ENCODE measurements at regions not wholly inside any gene's neighbourhood (a gene's known extent, or its start where the extent isn't known, plus 50 kb on each side); places are given as distances from the start of the nearest gene placed in this dataset.

DNA sequence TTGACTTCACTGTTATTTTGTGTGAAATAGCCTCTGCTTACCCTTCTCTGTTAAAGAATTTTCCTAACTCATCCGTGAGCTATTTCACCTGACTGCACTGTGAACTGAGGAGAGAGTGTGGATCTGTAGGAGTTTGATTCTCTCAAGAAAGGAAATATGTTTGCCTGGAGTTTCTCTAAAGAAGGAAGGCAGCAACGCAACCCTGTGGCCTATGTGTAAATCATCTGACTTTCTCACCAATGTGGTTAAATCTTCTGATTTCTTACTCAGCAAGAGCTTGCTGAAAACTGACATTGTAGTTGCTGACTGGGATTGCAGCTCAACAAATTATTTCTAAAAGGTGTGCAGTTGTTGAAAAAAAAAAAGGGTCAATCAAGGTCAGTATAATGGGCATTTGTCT lies 153.9 kb upstream of the PELI1 start:
- WGBS, 2 experiments (ENCODE audit: insufficient coverage in 2 of 2): 83 to 100% methylated on average over 1 to 2 of the region's 2 CpGs
- H3K4me1 ChIP-seq (ENCODE audit: control insufficient read depth, insufficient read depth, low read length, poor library complexity, severe bottlenecking): no peaks in the 10 kb centered on the region
- H3K27ac ChIP-seq (ENCODE audit: low read depth, low read length, severe bottlenecking): no peak overlapping the region

DNA sequence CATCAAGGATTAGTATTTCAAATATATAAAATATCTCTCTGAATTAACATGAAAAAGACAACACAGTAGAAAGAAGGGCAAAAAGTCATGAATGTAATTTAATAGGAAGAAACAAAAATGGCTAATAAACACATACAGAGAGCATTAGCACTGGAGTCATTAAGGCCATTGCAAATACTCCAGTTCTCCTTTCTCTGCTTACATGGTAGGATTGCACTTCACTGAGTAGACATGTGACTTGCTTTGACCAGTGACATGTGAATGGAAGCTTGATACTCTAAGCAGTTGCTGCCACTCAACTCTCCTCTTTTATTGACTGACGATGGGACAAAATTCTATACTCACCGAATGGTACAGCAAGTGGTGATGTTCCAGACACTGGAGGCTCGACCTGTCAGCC lies 153.9 kb upstream of the LGALSL start:
- Histone ChIP-seq H3K27ac (ENCODE audit: low read depth, low read length, severe bottlenecking) (no peak overlapping the region), H3K4me1 (ENCODE audit: control insufficient read depth, insufficient read depth, low read length, poor library complexity, severe bottlenecking) (no peaks in the 10 kb centered on the region), H3K4me3 (ENCODE audit: extremely low read depth, insufficient read depth, low read length, poor library complexity, severe bottlenecking) (no peak overlapping the region), H3K36me3 (ENCODE audit: control insufficient read depth, insufficient read depth, low read length) (no peaks in the 10 kb centered on the region), H3K9me3 (ENCODE audit: control insufficient read depth, low read length) (no peaks in the 10 kb centered on the region)
- no CpG with 5 or more reads among the region's 3 CpGs for WGBS, 2 experiments (ENCODE audit: insufficient coverage in 2 of 2)

More for the DNA sequence above, 153.9 kb upstream of the PELI1 start:
- Histone ChIP-seq H3K4me3 (ENCODE audit: extremely low read depth, insufficient read depth, low read length, poor library complexity, severe bottlenecking) (no peak overlapping the region), H3K9me3 (ENCODE audit: control insufficient read depth, low read length) (no peaks in the 10 kb centered on the region), H3K36me3 (ENCODE audit: control insufficient read depth, insufficient read depth, low read length) (no peaks in the 10 kb centered on the region)

DNA sequence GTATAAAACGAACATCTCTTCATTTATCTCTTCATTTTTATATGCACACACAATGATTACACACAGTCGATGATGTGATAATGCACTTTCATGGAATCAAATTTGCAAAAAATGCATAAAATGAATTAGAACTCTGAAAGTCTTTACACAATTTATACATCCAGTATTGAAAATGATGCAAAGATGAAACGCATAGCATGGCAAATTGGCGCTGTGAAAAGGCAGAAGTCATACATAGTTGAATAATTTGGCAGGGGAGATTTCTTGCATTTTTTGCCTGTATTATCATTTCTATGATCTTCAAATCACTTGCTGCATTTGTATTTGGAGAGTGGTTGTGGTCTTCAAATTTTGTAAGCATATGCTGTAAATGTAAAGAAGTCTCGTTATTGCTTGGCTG lies 150.7 kb upstream of the LGALSL start:
- H3K27ac ChIP-seq (ENCODE audit: low read depth, low read length, severe bottlenecking): no peak overlapping the region
- WGBS, 2 experiments (ENCODE audit: insufficient coverage in 2 of 2): 100% methylated on average over 1 of the region's 5 CpGs
- H3K4me1 ChIP-seq (ENCODE audit: control insufficient read depth, insufficient read depth, low read length, poor library complexity, severe bottlenecking): no peaks in the 10 kb centered on the region
- H3K4me3 ChIP-seq (ENCODE audit: extremely low read depth, insufficient read depth, low read length, poor library complexity, severe bottlenecking): no peak overlapping the region
- H3K9me3 ChIP-seq (ENCODE audit: control insufficient read depth, low read length): no peaks in the 10 kb centered on the region
- H3K36me3 ChIP-seq (ENCODE audit: control insufficient read depth, insufficient read depth, low read length): no peaks in the 10 kb centered on the region

DNA sequence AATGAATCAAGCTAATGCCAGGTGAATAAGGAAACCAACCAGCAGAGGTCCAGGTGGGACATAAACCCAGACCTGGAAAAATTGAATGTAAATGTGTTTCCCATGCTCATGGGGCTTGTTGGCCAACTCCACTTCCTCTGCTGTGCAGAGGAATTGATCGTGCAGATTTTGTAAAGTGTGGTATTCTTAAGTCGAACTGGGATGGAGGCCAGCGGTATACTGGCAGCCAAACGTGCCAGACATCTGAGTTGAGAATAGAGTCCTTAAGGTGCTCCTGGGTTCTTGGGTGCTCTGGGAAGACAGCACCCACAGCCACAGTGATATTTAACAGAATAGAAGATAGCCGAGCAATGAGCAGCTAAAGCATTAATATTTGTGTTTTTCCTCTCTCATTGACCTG lies 146.5 kb upstream of the LGALSL start:
- Histone ChIP-seq H3K9me3 (ENCODE audit: control insufficient read depth, low read length) (no peaks in the 10 kb centered on the region), H3K4me3 (ENCODE audit: extremely low read depth, insufficient read depth, low read length, poor library complexity, severe bottlenecking) (no peak overlapping the region), H3K4me1 (ENCODE audit: control insufficient read depth, insufficient read depth, low read length, poor library complexity, severe bottlenecking) (peaks cover 7% of the 10 kb centered on the region), H3K36me3 (ENCODE audit: control insufficient read depth, insufficient read depth, low read length) (no peaks in the 10 kb centered on the region), H3K27ac (ENCODE audit: low read depth, low read length, severe bottlenecking) (no peak overlapping the region)
- WGBS, 2 experiments (ENCODE audit: insufficient coverage in 2 of 2): 91 to 92% methylated on average over 4 of the region's 5 CpGs

DNA sequence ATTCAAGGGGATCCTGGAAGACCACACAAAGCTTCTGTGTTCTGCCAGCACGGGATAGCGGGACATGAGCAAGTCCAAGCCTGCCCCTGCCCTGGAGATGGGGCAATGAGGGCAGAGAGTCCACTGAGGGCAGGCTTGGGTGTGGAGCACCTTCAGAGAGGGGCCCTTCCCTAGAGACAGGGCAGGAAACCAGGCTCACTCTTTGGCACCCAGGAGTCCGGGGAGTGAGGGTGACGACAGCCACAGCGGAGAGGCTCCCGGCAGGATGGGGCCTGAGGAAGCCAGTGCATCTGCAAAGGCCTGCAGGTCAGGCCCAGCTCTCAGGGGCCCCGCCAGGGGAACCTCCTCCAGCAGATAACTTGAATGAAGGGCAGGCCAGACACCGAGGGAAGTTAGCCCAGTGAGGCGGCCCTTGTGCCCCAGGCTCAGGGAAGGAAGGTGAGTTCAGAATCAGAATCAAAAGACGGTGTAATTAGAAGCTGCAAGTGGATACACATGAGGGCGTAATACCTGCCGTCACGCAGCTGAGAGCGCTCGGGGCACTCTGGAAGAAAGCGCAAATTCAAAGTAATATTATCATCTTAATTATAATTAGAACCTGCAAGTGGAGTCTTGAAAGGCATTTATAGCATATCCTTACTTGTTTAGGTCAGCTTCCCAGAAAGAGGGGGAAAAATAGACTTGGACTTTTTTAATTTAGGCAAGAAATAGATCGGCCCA lies 142.6 kb upstream of the LGALSL start:
- WGBS, 2 experiments (ENCODE audit: insufficient coverage in 2 of 2): 86 to 87% methylated on average over 10 of the region's 17 CpGs
- no peak overlapping the region for H3K4me3 ChIP-seq (ENCODE audit: extremely low read depth, insufficient read depth, low read length, poor library complexity, severe bottlenecking)
- H3K4me1 ChIP-seq (ENCODE audit: control insufficient read depth, insufficient read depth, low read length, poor library complexity, severe bottlenecking): peaks cover 8% of the 10 kb centered on the region
- H3K36me3 ChIP-seq (ENCODE audit: control insufficient read depth, insufficient read depth, low read length): no peaks in the 10 kb centered on the region
- H3K9me3 ChIP-seq (ENCODE audit: control insufficient read depth, low read length): no peaks in the 10 kb centered on the region
- H3K27ac ChIP-seq (ENCODE audit: low read depth, low read length, severe bottlenecking): peak overlapping the region; percentile 92

DNA sequence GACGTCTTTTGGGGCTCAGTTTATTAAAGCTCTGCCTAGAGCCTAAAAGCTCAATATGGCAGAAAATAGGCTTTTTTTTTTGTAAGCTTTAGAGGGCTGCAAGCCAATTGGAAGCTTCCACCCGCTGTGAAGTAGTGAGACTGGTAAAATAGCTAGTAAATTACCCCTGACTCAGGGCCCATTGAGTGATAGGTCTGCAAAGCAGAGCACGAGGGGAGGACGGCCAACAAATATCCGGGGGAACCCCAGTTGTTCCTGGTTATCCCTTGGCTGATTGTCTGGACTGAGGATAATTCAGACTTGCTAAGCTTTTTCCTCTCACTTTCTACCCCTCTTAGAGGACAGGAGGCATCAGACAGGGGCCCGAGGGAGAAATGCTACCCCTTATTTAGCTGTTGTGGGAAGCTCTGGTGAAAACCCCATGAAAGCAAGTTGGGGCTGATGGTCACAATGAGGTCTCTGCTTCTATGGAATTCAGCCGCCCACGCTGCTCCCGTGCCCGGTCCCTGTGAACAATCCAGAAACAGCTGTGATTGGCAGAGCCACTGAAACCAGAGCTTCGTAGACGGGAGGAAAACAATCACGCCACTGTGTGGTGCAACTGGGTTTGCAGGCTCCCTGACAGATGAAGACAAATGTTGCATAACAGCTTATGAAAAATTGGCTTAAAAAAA lies 141.9 kb upstream of the LGALSL start:
- H3K4me3 ChIP-seq (ENCODE audit: extremely low read depth, insufficient read depth, low read length, poor library complexity, severe bottlenecking): no peak overlapping the region
- H3K9me3 ChIP-seq (ENCODE audit: control insufficient read depth, low read length): no peaks in the 10 kb centered on the region
- no peaks in the 10 kb centered on the region for H3K36me3 ChIP-seq (ENCODE audit: control insufficient read depth, insufficient read depth, low read length)
- H3K27ac ChIP-seq (ENCODE audit: low read depth, low read length, severe bottlenecking): peak overlapping the region; percentile 92
- peaks cover 8% of the 10 kb centered on the region for H3K4me1 ChIP-seq (ENCODE audit: control insufficient read depth, insufficient read depth, low read length, poor library complexity, severe bottlenecking)
- WGBS, 2 experiments (ENCODE audit: insufficient coverage in 2 of 2): 39 to 43% methylated on average over 12 of the region's 13 CpGs

DNA sequence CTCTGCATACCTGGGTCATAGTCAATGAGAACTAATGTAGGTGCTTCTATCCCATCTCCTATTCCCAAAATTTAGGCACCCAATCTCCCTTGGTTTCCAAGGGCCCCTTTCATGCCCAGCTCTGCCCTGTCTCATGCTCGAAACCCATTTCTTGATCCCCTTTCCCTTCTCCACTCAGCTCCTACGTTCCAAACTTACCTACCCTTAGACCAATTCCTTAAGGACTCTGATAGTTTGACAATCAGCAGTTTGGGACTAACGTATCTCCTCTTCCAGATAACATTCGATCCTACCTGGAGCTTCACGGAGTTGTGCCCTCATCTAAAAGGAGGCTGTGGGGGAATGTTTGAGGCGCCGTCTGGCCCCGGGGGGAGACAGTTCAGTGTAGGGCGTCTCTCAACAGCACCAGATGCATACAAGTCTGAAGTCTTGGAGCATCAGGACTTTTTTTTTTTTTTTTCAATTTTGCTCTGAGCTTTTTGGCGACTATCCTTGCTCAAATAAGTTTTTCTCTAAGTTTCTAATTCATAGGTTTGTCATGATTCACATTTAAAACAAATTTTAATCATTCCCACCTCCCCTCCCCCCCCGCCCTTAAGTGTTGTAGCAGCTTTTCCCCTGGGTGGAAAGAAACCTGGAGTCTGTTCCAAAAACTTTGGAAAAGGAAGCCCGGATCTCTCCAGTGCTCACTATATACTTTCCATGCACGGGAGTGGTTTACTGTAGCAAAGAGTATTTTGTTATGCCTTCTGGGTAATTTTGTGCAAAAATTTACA lies 141.2 kb upstream of the LGALSL start:
- H3K9me3 ChIP-seq (ENCODE audit: control insufficient read depth, low read length): no peaks in the 10 kb centered on the region
- peak overlapping the region; percentile 92 for H3K27ac ChIP-seq (ENCODE audit: low read depth, low read length, severe bottlenecking)
- no peaks in the 10 kb centered on the region for H3K36me3 ChIP-seq (ENCODE audit: control insufficient read depth, insufficient read depth, low read length)
- WGBS, 2 experiments (ENCODE audit: insufficient coverage in 2 of 2): 77 to 78% methylated on average over 7 to 9 of the region's 13 CpGs
- no peak overlapping the region for H3K4me3 ChIP-seq (ENCODE audit: extremely low read depth, insufficient read depth, low read length, poor library complexity, severe bottlenecking)
- H3K4me1 ChIP-seq (ENCODE audit: control insufficient read depth, insufficient read depth, low read length, poor library complexity, severe bottlenecking): peaks cover 8% of the 10 kb centered on the region

DNA sequence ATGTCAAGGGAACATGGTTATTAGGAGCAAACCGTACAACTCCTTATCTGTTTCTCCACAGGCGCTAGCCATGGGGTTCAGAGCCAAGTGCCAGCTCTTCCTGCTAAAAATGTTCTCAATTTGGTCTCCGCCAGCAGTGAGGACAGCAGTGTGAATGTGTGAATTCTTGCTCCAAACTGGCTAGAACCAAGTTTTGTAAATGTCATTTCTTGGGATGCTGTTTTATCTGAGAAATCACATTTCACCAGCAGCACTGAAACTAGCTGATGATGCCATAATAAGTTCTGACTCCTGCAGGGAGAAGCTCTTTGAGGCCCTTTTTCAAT lies 140.6 kb upstream of the LGALSL start:
- H3K9me3 ChIP-seq (ENCODE audit: control insufficient read depth, low read length): no peaks in the 10 kb centered on the region
- no peak overlapping the region for H3K27ac ChIP-seq (ENCODE audit: low read depth, low read length, severe bottlenecking)
- H3K4me1 ChIP-seq (ENCODE audit: control insufficient read depth, insufficient read depth, low read length, poor library complexity, severe bottlenecking): peaks cover 8% of the 10 kb centered on the region
- no peaks in the 10 kb centered on the region for H3K36me3 ChIP-seq (ENCODE audit: control insufficient read depth, insufficient read depth, low read length)
- WGBS, 2 experiments (ENCODE audit: insufficient coverage in 2 of 2): 73% methylated on average over 3 of the region's 3 CpGs; no CpG with 5 or more reads in 1 of the 2 experiments
- no peak overlapping the region for H3K4me3 ChIP-seq (ENCODE audit: extremely low read depth, insufficient read depth, low read length, poor library complexity, severe bottlenecking)

DNA sequence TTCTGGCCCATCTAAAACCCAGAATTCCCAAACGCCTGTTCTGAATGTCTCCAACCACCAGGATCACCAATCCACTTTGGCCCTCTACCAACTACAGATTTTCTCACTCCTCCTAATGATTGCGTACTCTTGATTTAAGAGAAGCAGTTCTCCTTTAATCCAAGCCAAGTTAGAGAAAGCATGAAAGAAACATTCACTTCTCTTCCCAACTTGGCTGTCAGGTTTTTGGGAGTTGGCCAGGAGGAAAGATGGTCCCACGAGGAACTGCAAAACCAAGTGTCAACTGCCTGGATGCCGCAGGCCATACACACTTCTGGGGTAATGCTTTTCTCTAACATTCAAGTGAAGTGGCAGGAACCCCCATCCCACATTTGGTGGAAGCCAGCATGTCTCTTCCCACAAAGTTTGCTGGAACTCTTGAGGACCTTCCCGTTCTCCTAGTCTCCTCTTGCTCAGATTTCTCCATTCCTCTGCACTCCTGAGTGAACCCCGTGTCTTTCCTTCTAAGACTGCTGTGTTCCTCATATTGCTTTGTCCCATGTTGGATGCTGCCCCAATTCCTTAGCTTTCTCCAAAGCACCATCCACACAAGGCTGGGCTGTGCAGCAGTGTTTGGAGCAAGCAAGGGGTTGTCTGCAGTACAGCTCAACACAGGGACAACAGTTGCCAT lies 138.5 kb upstream of the LGALSL start:
- H3K9me3 ChIP-seq (ENCODE audit: control insufficient read depth, low read length): no peaks in the 10 kb centered on the region
- no peak overlapping the region for H3K27ac ChIP-seq (ENCODE audit: low read depth, low read length, severe bottlenecking)
- H3K4me3 ChIP-seq (ENCODE audit: extremely low read depth, insufficient read depth, low read length, poor library complexity, severe bottlenecking): no peak overlapping the region
- WGBS, 2 experiments (ENCODE audit: insufficient coverage in 2 of 2): 87 to 90% methylated on average over 6 of the region's 6 CpGs
- H3K4me1 ChIP-seq (ENCODE audit: control insufficient read depth, insufficient read depth, low read length, poor library complexity, severe bottlenecking): peaks cover 8% of the 10 kb centered on the region
- no peaks in the 10 kb centered on the region for H3K36me3 ChIP-seq (ENCODE audit: control insufficient read depth, insufficient read depth, low read length)

DNA sequence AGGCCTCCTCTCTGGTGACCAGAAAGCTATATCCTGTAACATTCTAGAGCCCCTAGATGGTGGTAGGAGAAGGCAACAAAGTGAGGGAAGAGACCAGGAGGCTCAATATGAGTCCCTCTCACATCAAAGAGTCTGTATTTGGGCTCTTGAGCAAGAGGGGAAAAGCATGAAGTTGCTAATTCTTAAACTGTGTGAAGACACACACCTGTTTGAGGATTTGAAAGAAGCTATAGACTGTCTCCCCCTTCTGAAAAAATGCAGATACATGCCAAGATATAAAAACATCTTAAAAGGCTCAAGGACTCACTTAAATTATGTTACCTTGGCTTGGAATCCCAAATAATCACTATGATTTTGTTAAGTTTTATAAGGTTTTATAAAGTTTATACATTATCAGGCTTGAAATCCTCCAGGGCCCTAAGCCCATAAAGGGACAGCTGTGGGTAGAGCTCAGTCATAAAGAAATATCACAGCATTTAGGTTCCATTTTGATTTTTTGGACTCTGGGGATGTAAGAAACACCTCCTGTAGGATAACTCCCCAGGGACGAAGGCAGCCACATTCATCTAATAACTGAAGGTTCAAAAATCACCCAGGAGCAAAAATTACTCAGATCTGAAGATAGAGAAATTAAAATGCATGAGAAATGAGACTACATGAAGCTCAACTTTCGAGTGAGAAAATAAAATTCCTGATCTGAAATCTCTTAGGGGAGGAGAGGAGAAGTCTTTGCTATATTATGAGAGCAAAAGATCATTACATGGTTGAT lies 136.1 kb upstream of the LGALSL start:
- no peak overlapping the region for H3K4me3 ChIP-seq (ENCODE audit: extremely low read depth, insufficient read depth, low read length, poor library complexity, severe bottlenecking)
- no peaks in the 10 kb centered on the region for H3K4me1 ChIP-seq (ENCODE audit: control insufficient read depth, insufficient read depth, low read length, poor library complexity, severe bottlenecking)
- H3K27ac ChIP-seq (ENCODE audit: low read depth, low read length, severe bottlenecking): no peak overlapping the region
- H3K36me3 ChIP-seq (ENCODE audit: control insufficient read depth, insufficient read depth, low read length): no peaks in the 10 kb centered on the region
- 86 to 88% methylated on average over 1 of the region's 2 CpGs for WGBS, 2 experiments (ENCODE audit: insufficient coverage in 2 of 2)
- H3K9me3 ChIP-seq (ENCODE audit: control insufficient read depth, low read length): peaks cover 5% of the 10 kb centered on the region
